Nephron (organoid): ENCODE measurements at regions not wholly inside any gene's neighbourhood (a gene's known extent, or its start where the extent isn't known, plus 50 kb on each side); places are given as distances from the start of the nearest gene placed in this dataset.

Experiments used
- H3K27ac Mint-ChIP-seq, 3 experiments: 2 replicates each; pipeline ENCODE4 v1.8.0; 2020; ENCODE audit warnings: mixed read lengths in 3 of 3, mild to moderate bottlenecking in 2 of 3, moderate library complexity in 1 of 3
- H3K27me3 Mint-ChIP-seq: 2 replicates; pipeline ENCODE4 v1.8.0; 2021; ENCODE audit warnings: low read depth, mild to moderate bottlenecking, moderate library complexity, mixed read lengths
- H3K36me3 Mint-ChIP-seq: 2 replicates; pipeline ENCODE4 v1.8.0; 2020; ENCODE audit warnings: low read depth, mixed read lengths
- H3K4me1 Mint-ChIP-seq: 2 replicates; pipeline ENCODE4 v1.8.0; 2020; ENCODE audit warnings: mixed read lengths
- H3K4me3 Mint-ChIP-seq, 3 experiments: 2 replicates each; pipeline ENCODE4 v1.8.0; 2020; ENCODE audit warnings: mild to moderate bottlenecking in 3 of 3, mixed read lengths in 3 of 3, moderate library complexity in 2 of 3
- H3K9me3 Mint-ChIP-seq: 2 replicates; pipeline ENCODE4 v1.8.0; 2020; ENCODE audit warnings: mixed read lengths
- CTCF ChIP-seq, 3 experiments: fragments of 200-600 bp; sonication (generic); IDR thresholded peaks; one replicate each; pipeline ENCODE4 v1.5.0; 2021; ENCODE audit warnings: antibody characterized with exemption in 3 of 3; ENCODE audit not compliant: unreplicated experiment in 3 of 3

- Mint-ChIP-seq H3K27me3 (no peaks in the 10 kb centered on the region), H3K9me3 (peaks cover 9% of the 10 kb centered on the region), H3K36me3 (no peaks in the 10 kb centered on the region), H3K4me1 (no peaks in the 10 kb centered on the region), H3K27ac (no peak overlapping the region), H3K4me3 (no peak overlapping the region)
- no peak for TF ChIP-seq CTCF (IDR thresholded peaks at IDR 0.05; ENCODE audit: unreplicated experiment in 3 of 3)
Observed at GRCh38 chr4:60002603-60003337, 1197.4 kb upstream of the ADGRL3 start.

- no peak for TF ChIP-seq CTCF (IDR thresholded peaks at IDR 0.05; ENCODE audit: unreplicated experiment in 3 of 3)
- no peaks in the 10 kb centered on the region for H3K4me1 Mint-ChIP-seq
- H3K27ac Mint-ChIP-seq, result no peak overlapping the region
- no peak overlapping the region for H3K4me3 Mint-ChIP-seq
- H3K27me3 Mint-ChIP-seq, result no peaks in the 10 kb centered on the region
- H3K36me3 Mint-ChIP-seq, result no peaks in the 10 kb centered on the region
- no peaks in the 10 kb centered on the region for H3K9me3 Mint-ChIP-seq
Observed at GRCh38 chr4:60013464-60014184, 1186.5 kb upstream of the ADGRL3 start.

- Mint-ChIP-seq H3K27me3 (no peaks in the 10 kb centered on the region), H3K4me1 (no peaks in the 10 kb centered on the region), H3K36me3 (no peaks in the 10 kb centered on the region), H3K4me3 (no peak overlapping the region), H3K27ac (no peak overlapping the region), H3K9me3 (no peaks in the 10 kb centered on the region)
- TF ChIP-seq CTCF (IDR thresholded peaks at IDR 0.05; ENCODE audit: unreplicated experiment in 3 of 3), result no peak
Observed at GRCh38 chr4:60016971-60017370, 1183.2 kb upstream of the ADGRL3 start.

GRCh38 chr4:60019180-60019579, 1180.9 kb upstream of the ADGRL3 start:
- TF ChIP-seq CTCF (IDR thresholded peaks at IDR 0.05; ENCODE audit: unreplicated experiment in 3 of 3), result no peak
- no peaks in the 10 kb centered on the region for H3K27me3 Mint-ChIP-seq
- H3K4me3 Mint-ChIP-seq, result no peak overlapping the region
- no peaks in the 10 kb centered on the region for H3K36me3 Mint-ChIP-seq
- no peaks in the 10 kb centered on the region for H3K9me3 Mint-ChIP-seq
- H3K4me1 Mint-ChIP-seq, result no peaks in the 10 kb centered on the region
- no peak overlapping the region for H3K27ac Mint-ChIP-seq

GRCh38 chr4:60019946-60020345, 1180.2 kb upstream of the ADGRL3 start:
- H3K9me3 Mint-ChIP-seq, result no peaks in the 10 kb centered on the region
- no peak overlapping the region for H3K27ac Mint-ChIP-seq
- H3K4me1 Mint-ChIP-seq, result no peaks in the 10 kb centered on the region
- H3K36me3 Mint-ChIP-seq, result no peaks in the 10 kb centered on the region
- no peak overlapping the region for H3K4me3 Mint-ChIP-seq
- H3K27me3 Mint-ChIP-seq, result no peaks in the 10 kb centered on the region
- TF ChIP-seq CTCF (IDR thresholded peaks at IDR 0.05; ENCODE audit: unreplicated experiment in 3 of 3), result no peak
